ENCODE measurements at regions not wholly inside any gene's neighbourhood (a gene's known extent, or its start where the extent isn't known, plus 50 kb on each side); places are given as distances from the start of the nearest gene placed in this dataset.

GRCh38 chr21:31609081-31609480 is 50.4 kb upstream of the SOD1 start:
- H3K27ac ChIP-seq = no peak overlapping the region
- no peaks in the 10 kb centered on the region for H3K36me3 ChIP-seq

GRCh38 chr21:31607791-31608190 is 51.7 kb upstream of the SOD1 start:
- H3K27ac ChIP-seq = no peak overlapping the region
- DNase-seq (ENCODE audit: low spot score) = no peak

More at GRCh38 chr21:31609081-31609480, 50.4 kb upstream of the SOD1 start:
- no peak for DNase-seq (ENCODE audit: low spot score)
- Histone ChIP-seq H3K4me1 (no peaks in the 10 kb centered on the region), H3K4me3 (no peak overlapping the region), H3K9me3 (no peaks in the 10 kb centered on the region), H3K27me3 (no peaks in the 10 kb centered on the region)
- no peak for TF ChIP-seq CTCF (IDR thresholded peaks at IDR 0.05)

GRCh38 chr21:31606081-31606874 is 53.2 kb upstream of the SOD1 start:
- H3K27ac ChIP-seq = no peak overlapping the region
- no peaks in the 10 kb centered on the region for H3K36me3 ChIP-seq
- no peaks in the 10 kb centered on the region for H3K9me3 ChIP-seq
- H3K27me3 ChIP-seq = no peaks in the 10 kb centered on the region
- H3K4me1 ChIP-seq = no peaks in the 10 kb centered on the region
- no peak overlapping the region for H3K4me3 ChIP-seq
- DNase-seq (ENCODE audit: low spot score) = no peak
- TF ChIP-seq CTCF (IDR thresholded peaks at IDR 0.05) = no peak

More at GRCh38 chr21:31607791-31608190, 51.7 kb upstream of the SOD1 start:
- no peak for TF ChIP-seq CTCF (IDR thresholded peaks at IDR 0.05)
- no peaks in the 10 kb centered on the region for H3K4me1 ChIP-seq
- H3K27me3 ChIP-seq = no peaks in the 10 kb centered on the region
- no peak overlapping the region for H3K4me3 ChIP-seq
- H3K9me3 ChIP-seq = no peaks in the 10 kb centered on the region
- no peaks in the 10 kb centered on the region for H3K36me3 ChIP-seq

GRCh38 chr21:31604591-31605190 is 54.8 kb upstream of the SOD1 start:
- no peaks in the 10 kb centered on the region for H3K4me1 ChIP-seq
- DNase-seq (ENCODE audit: low spot score) = peak; percentile 63
- no peaks in the 10 kb centered on the region for H3K9me3 ChIP-seq
- no peaks in the 10 kb centered on the region for H3K36me3 ChIP-seq
- TF ChIP-seq CTCF (IDR thresholded peaks at IDR 0.05) = peak; percentile 80 to 85
- H3K4me3 ChIP-seq = no peak overlapping the region
- H3K27ac ChIP-seq = no peak overlapping the region
- no peaks in the 10 kb centered on the region for H3K27me3 ChIP-seq

GRCh38 chr21:31599563-31599962 is 59.9 kb upstream of the SOD1 start:
- no peaks in the 10 kb centered on the region for H3K36me3 ChIP-seq
- H3K4me1 ChIP-seq = no peaks in the 10 kb centered on the region
- no peak for TF ChIP-seq CTCF (IDR thresholded peaks at IDR 0.05)
- DNase-seq (ENCODE audit: low spot score) = no peak
- H3K9me3 ChIP-seq = no peaks in the 10 kb centered on the region
- H3K27ac ChIP-seq = no peak overlapping the region
- H3K27me3 ChIP-seq = no peaks in the 10 kb centered on the region
- no peak overlapping the region for H3K4me3 ChIP-seq

All from right atrium auricular region (tissue), 2 donors.